ENCODE measurements at regions not wholly inside any gene's neighbourhood (a gene's known extent, or its start where the extent isn't known, plus 50 kb on each side); places are given as distances from the start of the nearest gene placed in this dataset.

GRCh38 chr7:12475362-12476063, 71.8 kb upstream of the VWDE start:
- Histone ChIP-seq H3K9ac (ENCODE audit: low read length) (no peak overlapping the region), H2AFZ (ENCODE audit: low read depth, low read length, severe bottlenecking) (no peak overlapping the region), H3K4me3 (ENCODE audit: insufficient read depth, low read length, poor library complexity, severe bottlenecking) (no peak overlapping the region), H3K79me2 (ENCODE audit: insufficient read depth, low read length) (no peaks in the 10 kb centered on the region), H3K27me3 (ENCODE audit: low read length) (no peaks in the 10 kb centered on the region; the same call in 1 of the 2 replicates), H3K9me3 (ENCODE audit: insufficient read depth, low read length) (no peaks in the 10 kb centered on the region), H3K36me3 (ENCODE audit: low read length) (no peaks in the 10 kb centered on the region), H3K27ac (ENCODE audit: low read depth, low read length) (no peak overlapping the region), H4K20me1 (ENCODE audit: low read depth, low read length) (no peaks in the 10 kb centered on the region), H3F3A (ENCODE audit: insufficient read depth) (no peaks in the 10 kb centered on the region), H3K9me2 (replicated peaks; ENCODE audit: insufficient read depth, low read length) (no peaks in the 10 kb centered on the region), H3K4me2 (ENCODE audit: low read depth, low read length, poor library complexity, severe bottlenecking) (no peak overlapping the region)
- no peak for TF ChIP-seq EZH2phosphoT487 (conservative IDR thresholded peaks at IDR 0.05; ENCODE audit: low read length)
- no peak for TF ChIP-seq CTCF (IDR thresholded peaks at IDR 0.05; ENCODE audit: insufficient read depth, low read length, poor library complexity, severe bottlenecking)

- Histone ChIP-seq H4K20me1 (ENCODE audit: low read depth, low read length) (no peaks in the 10 kb centered on the region), H3K27me3 (ENCODE audit: low read length) (no peaks in the 10 kb centered on the region; the same call in 1 of the 2 replicates), H3K36me3 (ENCODE audit: low read length) (no peaks in the 10 kb centered on the region), H3K9me2 (replicated peaks; ENCODE audit: insufficient read depth, low read length) (no peaks in the 10 kb centered on the region), H3K27ac (ENCODE audit: low read depth, low read length) (no peak overlapping the region), H3K79me2 (ENCODE audit: insufficient read depth, low read length) (no peaks in the 10 kb centered on the region), H3F3A (ENCODE audit: insufficient read depth) (no peaks in the 10 kb centered on the region), H3K4me2 (ENCODE audit: low read depth, low read length, poor library complexity, severe bottlenecking) (no peak overlapping the region), H2AFZ (ENCODE audit: low read depth, low read length, severe bottlenecking) (no peak overlapping the region), H3K9me3 (ENCODE audit: insufficient read depth, low read length) (no peaks in the 10 kb centered on the region), H3K9ac (ENCODE audit: low read length) (no peak overlapping the region), H3K4me3 (ENCODE audit: insufficient read depth, low read length, poor library complexity, severe bottlenecking) (no peak overlapping the region)
- TF ChIP-seq CTCF (IDR thresholded peaks at IDR 0.05; ENCODE audit: insufficient read depth, low read length, poor library complexity, severe bottlenecking) (no peak), EZH2phosphoT487 (conservative IDR thresholded peaks at IDR 0.05; ENCODE audit: low read length) (no peak)
Measured at GRCh38 chr7:12477620-12478019, 74.0 kb upstream of the VWDE start.

GRCh38 chr7:12481722-12482121, 78.1 kb upstream of the VWDE start:
- H3K27me3 ChIP-seq (ENCODE audit: low read length) = no peaks in the 10 kb centered on the region; the same call in 1 of the 2 replicates
- no peaks in the 10 kb centered on the region for H4K20me1 ChIP-seq (ENCODE audit: low read depth, low read length)
- no peak overlapping the region for H3K9ac ChIP-seq (ENCODE audit: low read length)
- H3F3A ChIP-seq (ENCODE audit: insufficient read depth) = no peaks in the 10 kb centered on the region
- no peak overlapping the region for H3K4me3 ChIP-seq (ENCODE audit: insufficient read depth, low read length, poor library complexity, severe bottlenecking)
- no peaks in the 10 kb centered on the region for H3K79me2 ChIP-seq (ENCODE audit: insufficient read depth, low read length)
- H3K9me3 ChIP-seq (ENCODE audit: insufficient read depth, low read length) = no peaks in the 10 kb centered on the region
- H2AFZ ChIP-seq (ENCODE audit: low read depth, low read length, severe bottlenecking) = no peak overlapping the region
- TF ChIP-seq EZH2phosphoT487 (conservative IDR thresholded peaks at IDR 0.05; ENCODE audit: low read length) (no peak), CTCF (IDR thresholded peaks at IDR 0.05; ENCODE audit: insufficient read depth, low read length, poor library complexity, severe bottlenecking) (no peak)
- no peaks in the 10 kb centered on the region for H3K9me2 ChIP-seq (replicated peaks; ENCODE audit: insufficient read depth, low read length)
- no peaks in the 10 kb centered on the region for H3K36me3 ChIP-seq (ENCODE audit: low read length)
- no peak overlapping the region for H3K4me2 ChIP-seq (ENCODE audit: low read depth, low read length, poor library complexity, severe bottlenecking)
- no peak overlapping the region for H3K27ac ChIP-seq (ENCODE audit: low read depth, low read length)

Data from SU-DHL-6 (cell line).